Keratinocyte (primary cell): ENCODE measurements at regions not wholly inside any gene's neighbourhood (a gene's known extent, or its start where the extent isn't known, plus 50 kb on each side); places are given as distances from the start of the nearest gene placed in this dataset.

Source experiments
- DNase-seq: peaks from one replicate; pipeline ENCODE4 v3.0.0-alpha.2; 2011; ENCODE audit warnings: low read depth, missing footprints, low spot score
- FAIRE-seq: peaks from 2 replicates; lab custom pipeline; 2011; peaks lifted over from hg19 to GRCh38; lab: Jason Lieb, UNC
- H2AFZ ChIP-seq: 2 replicates; pipeline ENCODE4 v1.6.0; 2012; ENCODE audit warnings: low read length, control low read depth, inconsistent platforms; ENCODE audit not compliant: control insufficient read depth
- H3K27ac ChIP-seq: 2 replicates; pipeline ENCODE4 v1.5.1; 2011; ENCODE audit warnings: low read length; ENCODE audit not compliant: control insufficient read depth, insufficient read depth
- H3K27me3 ChIP-seq: 3 replicates; pipeline ENCODE4 v1.6.0; 2011; ENCODE audit warnings: low read length; ENCODE audit not compliant: control insufficient read depth, insufficient read depth; ENCODE audit errors: extremely low read depth
- H3K36me3 ChIP-seq, 2 experiments: 2 replicates in 1 of 2; 3 replicates in 1 of 2; pipeline ENCODE4 v1.5.1; 2011; ENCODE audit warnings: low read length in 2 of 2, mild to moderate bottlenecking in 1 of 2; ENCODE audit not compliant: control insufficient read depth in 2 of 2, insufficient read depth in 2 of 2; ENCODE audit errors: extremely low read depth in 1 of 2
- H3K4me1 ChIP-seq: 3 replicates; pipeline ENCODE4 v1.5.1; 2011; ENCODE audit warnings: low read length; ENCODE audit not compliant: control insufficient read depth, insufficient read depth; ENCODE audit errors: extremely low read depth
- H3K4me2 ChIP-seq: 3 replicates; pipeline ENCODE4 v1.6.0; 2011; ENCODE audit warnings: low read depth, low read length; ENCODE audit not compliant: control insufficient read depth, insufficient read depth; ENCODE audit errors: extremely low read depth
- H3K4me3 ChIP-seq, 3 experiments: fragments of 200-600 bp in 1 of 3; sonication (generic) in 1 of 3; 2 replicates in 2 of 3; 3 replicates in 1 of 3; pipeline ENCODE4 v1.5.1; 2011 to 2016; ENCODE audit warnings: low read length in 3 of 3, mild to moderate bottlenecking in 3 of 3, control low read depth in 2 of 3, inconsistent platforms in 1 of 3, low read depth in 1 of 3, mixed read lengths in 1 of 3, mixed run types in 1 of 3, moderate library complexity in 1 of 3; ENCODE audit not compliant: control insufficient read depth in 2 of 3, insufficient read depth in 2 of 3; ENCODE audit errors: extremely low read depth in 1 of 3
- H3K79me2 ChIP-seq: 2 replicates; pipeline ENCODE4 v1.6.0; 2012; ENCODE audit warnings: low read length; ENCODE audit not compliant: control insufficient read depth, insufficient read depth
- H3K9ac ChIP-seq: 3 replicates; pipeline ENCODE4 v1.6.0; 2011; ENCODE audit warnings: low read length; ENCODE audit not compliant: control insufficient read depth, insufficient read depth; ENCODE audit errors: extremely low read depth
- H3K9me1 ChIP-seq: 3 replicates; pipeline ENCODE4 v1.6.0; 2011; ENCODE audit warnings: low read length; ENCODE audit not compliant: control insufficient read depth, insufficient read depth; ENCODE audit errors: extremely low read depth
- H3K9me3 ChIP-seq: 2 replicates; pipeline ENCODE4 v1.5.1; 2012; ENCODE audit warnings: low read depth, low read length; ENCODE audit not compliant: control insufficient read depth
- H4K20me1 ChIP-seq: 3 replicates; pipeline ENCODE4 v1.6.0; 2011; ENCODE audit warnings: low read length; ENCODE audit not compliant: control insufficient read depth, insufficient read depth; ENCODE audit errors: extremely low read depth
- EZH2 ChIP-seq: IDR thresholded peaks from one replicate; pipeline ENCODE4 v1.6.1; 2012; ENCODE audit warnings: inconsistent platforms, mild to moderate bottlenecking, low read length, moderate library complexity
- dilution Hi-C: fragments of 300-500 bp; cut with MboI; formaldehyde crosslinking; loops from one replicate; pipeline ENCODE4 v1.7.0; 2020; ENCODE audit warnings: low sequenced_read_pairs; ENCODE audit not compliant: extremely low pct_ligation_motif_present
- TF ChIP-seq, protein P1 (sequence below), 3 experiments: IDR thresholded peaks in 1 of 3; conservative IDR thresholded peaks in 1 of 3; optimal IDR thresholded peaks in 1 of 3; 2 replicates in 2 of 3; 3 replicates in 1 of 3; pipeline versions ENCODE3 to v1.5.1; 2011; ENCODE audit warnings: low read length in 3 of 3, mild to moderate bottlenecking in 3 of 3, moderate library complexity in 2 of 3, control low read depth in 1 of 3, inconsistent platforms in 1 of 3; ENCODE audit not compliant: insufficient read depth in 2 of 3; ENCODE audit errors: extremely low read depth in 1 of 3

DNA sequence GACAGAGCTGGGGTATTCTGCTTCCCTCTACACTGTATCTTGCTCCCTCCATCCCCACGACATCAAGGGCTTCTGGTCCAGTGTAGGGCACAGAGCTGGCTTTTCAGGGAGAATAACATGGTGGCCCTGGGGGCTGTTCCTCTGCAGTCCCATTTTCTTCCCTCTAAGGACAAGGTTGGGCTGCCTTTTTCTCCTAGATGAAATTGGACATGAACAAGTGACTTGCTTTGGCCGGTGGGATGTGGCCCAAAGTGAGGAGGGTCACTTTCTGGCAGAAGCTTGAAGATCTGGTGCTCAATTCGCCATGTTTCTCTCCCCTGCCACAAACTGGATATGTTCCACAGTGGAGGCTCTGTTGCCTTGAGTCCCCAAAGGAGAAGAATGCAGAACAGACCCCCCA lies 235.7 kb downstream of the EMX2 start:
- H3K36me3 ChIP-seq, result no peaks in the 10 kb centered on the region
- H3K27me3 ChIP-seq, result peaks cover 4% of the 10 kb centered on the region
- no peaks in the 10 kb centered on the region for H4K20me1 ChIP-seq
- no peak overlapping the region for H2AFZ ChIP-seq
- FAIRE-seq (no peak), DNase-seq (no peak)
- no peak overlapping the region for H3K4me2 ChIP-seq
- dilution Hi-C loops, result no loop called here
- TF ChIP-seq EZH2, result no peak
- TF ChIP-seq, protein P1, sequence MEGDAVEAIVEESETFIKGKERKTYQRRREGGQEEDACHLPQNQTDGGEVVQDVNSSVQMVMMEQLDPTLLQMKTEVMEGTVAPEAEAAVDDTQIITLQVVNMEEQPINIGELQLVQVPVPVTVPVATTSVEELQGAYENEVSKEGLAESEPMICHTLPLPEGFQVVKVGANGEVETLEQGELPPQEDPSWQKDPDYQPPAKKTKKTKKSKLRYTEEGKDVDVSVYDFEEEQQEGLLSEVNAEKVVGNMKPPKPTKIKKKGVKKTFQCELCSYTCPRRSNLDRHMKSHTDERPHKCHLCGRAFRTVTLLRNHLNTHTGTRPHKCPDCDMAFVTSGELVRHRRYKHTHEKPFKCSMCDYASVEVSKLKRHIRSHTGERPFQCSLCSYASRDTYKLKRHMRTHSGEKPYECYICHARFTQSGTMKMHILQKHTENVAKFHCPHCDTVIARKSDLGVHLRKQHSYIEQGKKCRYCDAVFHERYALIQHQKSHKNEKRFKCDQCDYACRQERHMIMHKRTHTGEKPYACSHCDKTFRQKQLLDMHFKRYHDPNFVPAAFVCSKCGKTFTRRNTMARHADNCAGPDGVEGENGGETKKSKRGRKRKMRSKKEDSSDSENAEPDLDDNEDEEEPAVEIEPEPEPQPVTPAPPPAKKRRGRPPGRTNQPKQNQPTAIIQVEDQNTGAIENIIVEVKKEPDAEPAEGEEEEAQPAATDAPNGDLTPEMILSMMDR (optimal IDR thresholded peaks at IDR 0.05 in 1 of 3, IDR thresholded peaks at IDR 0.05 in 1 of 3, conservative IDR thresholded peaks at IDR 0.05 in 1 of 3; ENCODE audit: extremely low read depth in 1 of 3, insufficient read depth in 2 of 3, low read length in 3 of 3), result no peak
- H3K27ac ChIP-seq, result no peak overlapping the region
- H3K79me2 ChIP-seq, result no peaks in the 10 kb centered on the region
- H3K9me1 ChIP-seq, result no peaks in the 10 kb centered on the region
- H3K4me3 ChIP-seq, result no peak overlapping the region
- H3K9me3 ChIP-seq, result no peaks in the 10 kb centered on the region
- no peaks in the 10 kb centered on the region for H3K4me1 ChIP-seq
- H3K9ac ChIP-seq, result no peak overlapping the region

DNA sequence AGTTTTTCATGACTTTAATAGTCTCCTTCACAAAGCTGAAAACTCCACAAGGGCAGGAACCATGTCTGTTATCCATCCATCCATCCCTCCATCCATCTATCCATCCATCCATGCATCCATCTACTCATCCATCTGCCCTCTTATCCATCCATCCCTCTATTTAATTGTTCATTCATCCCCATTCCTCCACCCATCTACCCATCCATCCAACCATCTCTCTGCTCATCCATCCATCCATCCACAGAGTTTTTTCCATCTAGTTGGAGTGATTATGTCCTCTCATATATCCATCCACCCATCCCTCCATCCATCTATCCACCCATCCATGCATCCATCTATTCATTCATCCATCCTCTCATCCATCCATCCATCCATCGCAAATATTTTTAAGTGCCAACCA lies 237.9 kb downstream of the EMX2 start:
- H3K27me3 ChIP-seq, result no peaks in the 10 kb centered on the region
- no peaks in the 10 kb centered on the region for H3K9me3 ChIP-seq

More for the DNA sequence above, 237.9 kb downstream of the EMX2 start:
- dilution Hi-C loops, result no loop called here
- Histone ChIP-seq H3K36me3 (no peaks in the 10 kb centered on the region), H3K4me3 (no peak overlapping the region), H3K9me1 (no peaks in the 10 kb centered on the region), H3K9ac (no peak overlapping the region), H3K4me2 (no peak overlapping the region), H3K4me1 (no peaks in the 10 kb centered on the region), H2AFZ (no peak overlapping the region), H4K20me1 (no peaks in the 10 kb centered on the region), H3K27ac (no peak overlapping the region), H3K79me2 (no peaks in the 10 kb centered on the region)
- TF ChIP-seq EZH2, result no peak
- TF ChIP-seq, protein P1 (optimal IDR thresholded peaks at IDR 0.05 in 1 of 3, IDR thresholded peaks at IDR 0.05 in 1 of 3, conservative IDR thresholded peaks at IDR 0.05 in 1 of 3; ENCODE audit: extremely low read depth in 1 of 3, insufficient read depth in 2 of 3, low read length in 3 of 3), result no peak
- no peak for FAIRE-seq
- DNase-seq, result no peak
